Gastroesophageal sphincter (tissue), 4 donors: ENCODE measurements at regions not wholly inside any gene's neighbourhood (a gene's known extent, or its start where the extent isn't known, plus 50 kb on each side); places are given as distances from the start of the nearest gene placed in this dataset.

Experiments used
- ATAC-seq: fragments of 150-250 bp; one replicate; pipeline ENCODE4 v1.9.1; 2016; ENCODE audit warnings: mild to moderate bottlenecking, moderate library complexity
- H3K27ac ChIP-seq, 4 donors: fragments of 200-600 bp; sonication (generic) in 3 of 4; 1 replicate in 3 of 4; 2 replicates in 1 of 4; pipeline ENCODE4 v1.5.1; 2016 to 2019
- H3K27me3 ChIP-seq: fragments of 200-600 bp; sonication (generic); one replicate; pipeline ENCODE4 v1.5.1; 2019
- H3K36me3 ChIP-seq, 2 donors: fragments of 200-600 bp; sonication (generic); one replicate each; pipeline ENCODE4 v1.5.1; 2019; ENCODE audit warnings: control low read depth in 1 of 2
- H3K4me1 ChIP-seq, 3 donors: fragments of 200-600 bp; sonication (generic); 1 replicate in 2 of 3; 2 replicates in 1 of 3; pipeline ENCODE4 v1.5.1; 2016 to 2019; ENCODE audit warnings: control low read depth in 2 of 3
- H3K4me3 ChIP-seq, 2 donors: fragments of 200-600 bp; sonication (generic); one replicate each; pipeline ENCODE4 v1.5.1; 2019; ENCODE audit warnings: mild to moderate bottlenecking in 1 of 2, moderate library complexity in 1 of 2
- H3K9me3 ChIP-seq, 3 donors: fragments of 200-600 bp; sonication (generic); one replicate each; pipeline ENCODE4 v1.5.1; 2017 to 2019; ENCODE audit warnings: control low read depth in 2 of 3
- EP300 ChIP-seq: sonication (generic); formaldehyde crosslinking; IDR thresholded peaks from one replicate; pipeline ENCODE4 v1.6.1; 2017; ENCODE audit warnings: antibody characterized with exemption, mild to moderate bottlenecking
- POLR2A ChIP-seq, 2 donors: fragments of 450-650 bp; IDR thresholded peaks; one replicate each; pipeline ENCODE4 v1.6.1; 2017; ENCODE audit warnings: antibody characterized with exemption in 2 of 2, mild to moderate bottlenecking in 2 of 2, moderate library complexity in 1 of 2
- POLR2AphosphoS5 ChIP-seq: sonication (generic); formaldehyde crosslinking; IDR thresholded peaks from one replicate; pipeline ENCODE4 v1.6.1; 2017; ENCODE audit warnings: antibody characterized with exemption
- WGBS, 2 donors: methylation state at CpG; one replicate each; pipeline ENCODE4 v1.1.5; 2018; ENCODE audit warnings: low coverage in 1 of 2; 5-methylcytosine and 5-hydroxymethylcytosine counted together
- TF ChIP-seq, protein P1 (sequence below), 4 experiments: fragments of 200-600 bp in 2 of 4; fragments of 450-650 bp in 2 of 4; sonication (generic) in 1 of 4; IDR thresholded peaks; one replicate each; pipeline ENCODE4 v1.5.1; 2017 to 2019; ENCODE audit warnings: antibody characterized with exemption in 4 of 4, mild to moderate bottlenecking in 2 of 4, moderate library complexity in 2 of 4

DNA sequence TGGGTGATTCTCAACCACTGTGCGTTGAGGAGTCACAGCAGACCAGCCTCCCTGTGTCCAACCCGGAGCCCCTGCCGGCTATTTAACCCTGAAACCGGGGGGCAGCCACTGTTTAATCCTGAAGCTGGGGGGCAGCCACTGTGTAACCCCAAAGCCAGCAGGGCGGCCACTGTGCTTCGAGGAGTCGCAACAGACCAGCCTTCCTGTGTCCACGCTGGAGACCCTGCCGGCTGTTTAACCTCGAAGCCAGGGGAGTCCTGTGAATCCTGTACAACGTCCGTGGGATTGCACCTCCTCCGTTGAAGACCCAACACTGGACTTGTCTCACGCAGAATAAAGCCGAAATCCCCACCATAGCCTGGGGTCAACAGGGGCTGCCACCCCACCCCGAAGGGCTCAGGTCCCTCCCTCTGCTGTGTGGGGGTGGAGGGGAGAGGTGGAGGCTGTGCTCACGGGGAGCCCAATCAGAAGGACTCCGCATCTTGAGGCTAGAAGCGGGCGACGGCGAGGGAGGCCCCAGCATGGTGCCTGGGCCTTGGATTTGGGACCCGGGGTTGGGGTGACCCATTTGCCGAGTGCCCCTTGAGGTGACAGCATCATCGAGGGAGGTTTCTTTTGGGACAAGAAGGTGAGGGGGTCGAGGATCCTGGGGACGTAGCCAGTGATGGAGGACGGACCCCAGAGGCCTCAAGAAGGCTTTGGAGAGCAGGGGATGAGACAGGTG lies 94.9 kb downstream of the ADRA2C start:
- no peaks in the 10 kb centered on the region for H3K36me3 ChIP-seq
- no peaks in the 10 kb centered on the region for H3K9me3 ChIP-seq
- H3K4me3 ChIP-seq = no peak overlapping the region
- no peaks in the 10 kb centered on the region for H3K4me1 ChIP-seq
- 77 to 89% methylated on average over 8 to 11 of the region's 28 CpGs for WGBS, 2 donors
- TF ChIP-seq EP300 (no peak), POLR2A (IDR thresholded peaks at IDR 0.05) (no peak), POLR2AphosphoS5 (no peak)
- TF ChIP-seq, protein P1, sequence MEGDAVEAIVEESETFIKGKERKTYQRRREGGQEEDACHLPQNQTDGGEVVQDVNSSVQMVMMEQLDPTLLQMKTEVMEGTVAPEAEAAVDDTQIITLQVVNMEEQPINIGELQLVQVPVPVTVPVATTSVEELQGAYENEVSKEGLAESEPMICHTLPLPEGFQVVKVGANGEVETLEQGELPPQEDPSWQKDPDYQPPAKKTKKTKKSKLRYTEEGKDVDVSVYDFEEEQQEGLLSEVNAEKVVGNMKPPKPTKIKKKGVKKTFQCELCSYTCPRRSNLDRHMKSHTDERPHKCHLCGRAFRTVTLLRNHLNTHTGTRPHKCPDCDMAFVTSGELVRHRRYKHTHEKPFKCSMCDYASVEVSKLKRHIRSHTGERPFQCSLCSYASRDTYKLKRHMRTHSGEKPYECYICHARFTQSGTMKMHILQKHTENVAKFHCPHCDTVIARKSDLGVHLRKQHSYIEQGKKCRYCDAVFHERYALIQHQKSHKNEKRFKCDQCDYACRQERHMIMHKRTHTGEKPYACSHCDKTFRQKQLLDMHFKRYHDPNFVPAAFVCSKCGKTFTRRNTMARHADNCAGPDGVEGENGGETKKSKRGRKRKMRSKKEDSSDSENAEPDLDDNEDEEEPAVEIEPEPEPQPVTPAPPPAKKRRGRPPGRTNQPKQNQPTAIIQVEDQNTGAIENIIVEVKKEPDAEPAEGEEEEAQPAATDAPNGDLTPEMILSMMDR (IDR thresholded peaks at IDR 0.05) = no peak
- peaks cover 87% of the 10 kb centered on the region for H3K27me3 ChIP-seq
- no peak overlapping the region for H3K27ac ChIP-seq
- no peak for ATAC-seq

DNA sequence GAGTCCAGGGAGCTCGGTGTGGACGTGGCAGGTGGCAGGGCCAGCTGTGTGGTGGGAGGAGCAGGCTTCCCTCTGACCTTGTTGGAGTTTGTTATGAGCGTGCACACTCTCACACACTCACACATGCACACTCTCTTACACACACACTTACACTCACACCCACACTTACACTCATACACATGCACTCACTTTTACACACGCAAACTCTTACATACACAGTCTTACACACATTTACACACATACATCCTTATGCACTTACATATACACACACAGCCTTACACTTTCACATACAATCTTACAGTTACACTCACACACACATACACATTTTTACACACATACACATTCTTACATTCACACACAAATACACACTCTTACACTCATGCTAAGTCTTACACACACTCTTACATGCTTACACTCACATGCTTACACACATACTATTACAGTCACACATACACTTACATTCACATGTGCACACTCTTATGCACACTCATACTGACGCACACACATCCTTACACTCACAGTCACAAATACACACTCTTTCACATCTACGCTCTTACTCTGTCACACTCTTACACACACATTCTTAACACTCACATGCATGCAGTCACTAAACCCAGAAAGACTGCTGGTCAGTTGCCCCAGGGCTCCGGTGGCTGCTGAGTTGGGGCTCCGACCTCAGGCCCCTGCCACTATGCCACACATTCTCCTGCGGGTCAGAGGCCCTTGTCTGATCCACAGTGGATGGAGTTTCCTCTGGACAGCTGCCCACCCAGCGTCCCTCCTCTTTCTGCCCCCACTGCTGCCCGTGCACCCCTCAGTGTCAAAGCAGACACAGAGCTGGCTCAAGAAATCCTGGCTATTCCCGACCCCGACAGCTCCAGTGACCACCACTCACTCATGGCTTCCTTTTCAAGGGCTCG lies 95.8 kb downstream of the ADRA2C start:
- Histone ChIP-seq H3K4me1 (no peaks in the 10 kb centered on the region), H3K4me3 (no peak overlapping the region), H3K36me3 (no peaks in the 10 kb centered on the region), H3K27me3 (peaks cover 96% of the 10 kb centered on the region), H3K9me3 (no peaks in the 10 kb centered on the region), H3K27ac (no peak overlapping the region)
- ATAC-seq = no peak
- 69 to 84% methylated on average over 5 to 9 of the region's 14 CpGs for WGBS, 2 donors
- TF ChIP-seq POLR2A (IDR thresholded peaks at IDR 0.05) (no peak), EP300 (no peak), POLR2AphosphoS5 (no peak)
- TF ChIP-seq, protein P1 (IDR thresholded peaks at IDR 0.05) = no peak

DNA sequence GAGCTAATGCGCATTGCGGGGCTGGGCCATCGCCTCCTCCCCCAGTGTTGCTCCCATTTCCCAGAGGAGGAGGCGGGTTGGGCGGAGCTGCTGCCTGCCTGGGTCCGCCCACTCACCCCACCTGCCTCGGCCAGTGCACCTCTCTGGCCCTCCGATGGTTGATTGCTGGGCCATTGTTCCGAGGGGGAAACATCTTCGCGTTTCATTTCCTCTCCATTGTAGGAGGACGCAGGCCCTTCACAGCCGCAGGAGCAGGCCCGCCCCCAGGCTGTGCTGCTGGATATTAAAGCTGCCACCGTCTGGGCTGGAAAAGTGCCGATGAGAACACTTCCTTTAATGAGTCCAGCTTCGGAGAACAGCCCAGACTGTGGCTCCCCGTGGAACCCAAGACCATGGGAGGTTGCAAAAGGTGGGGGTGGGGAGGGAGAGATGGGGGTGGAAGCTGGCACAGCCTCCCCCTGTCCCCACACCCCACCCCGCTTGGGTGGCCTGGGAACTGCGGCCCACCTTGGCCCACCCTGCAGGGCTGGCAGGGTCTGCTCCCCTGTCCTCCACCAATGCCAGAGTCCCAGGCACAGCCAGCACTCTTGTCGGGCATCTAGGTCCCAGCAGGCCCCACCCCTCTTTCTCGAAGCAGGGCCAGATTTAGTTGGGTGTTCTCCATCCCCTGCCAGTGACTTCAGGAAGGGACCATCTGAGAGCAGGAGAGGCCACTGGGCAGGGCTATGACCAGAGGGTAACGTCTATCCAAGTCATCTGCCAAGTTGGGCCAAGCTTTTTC lies 96.6 kb downstream of the ADRA2C start:
- H3K36me3 ChIP-seq = no peaks in the 10 kb centered on the region
- no CpG with 5 or more reads among the region's 23 CpGs for WGBS, 2 donors
- H3K4me3 ChIP-seq = no peak overlapping the region
- ATAC-seq = peak; percentile 56
- no peaks in the 10 kb centered on the region for H3K9me3 ChIP-seq
- no peaks in the 10 kb centered on the region for H3K4me1 ChIP-seq
- H3K27ac ChIP-seq = peak overlapping the region in 1 of 4 donors; percentile 40
- TF ChIP-seq, protein P1 (IDR thresholded peaks at IDR 0.05) = no peak
- no peak for TF ChIP-seq POLR2A (IDR thresholded peaks at IDR 0.05)
- TF ChIP-seq EP300 = no peak
- no peak for TF ChIP-seq POLR2AphosphoS5
- peaks cover 100% of the 10 kb centered on the region for H3K27me3 ChIP-seq

DNA sequence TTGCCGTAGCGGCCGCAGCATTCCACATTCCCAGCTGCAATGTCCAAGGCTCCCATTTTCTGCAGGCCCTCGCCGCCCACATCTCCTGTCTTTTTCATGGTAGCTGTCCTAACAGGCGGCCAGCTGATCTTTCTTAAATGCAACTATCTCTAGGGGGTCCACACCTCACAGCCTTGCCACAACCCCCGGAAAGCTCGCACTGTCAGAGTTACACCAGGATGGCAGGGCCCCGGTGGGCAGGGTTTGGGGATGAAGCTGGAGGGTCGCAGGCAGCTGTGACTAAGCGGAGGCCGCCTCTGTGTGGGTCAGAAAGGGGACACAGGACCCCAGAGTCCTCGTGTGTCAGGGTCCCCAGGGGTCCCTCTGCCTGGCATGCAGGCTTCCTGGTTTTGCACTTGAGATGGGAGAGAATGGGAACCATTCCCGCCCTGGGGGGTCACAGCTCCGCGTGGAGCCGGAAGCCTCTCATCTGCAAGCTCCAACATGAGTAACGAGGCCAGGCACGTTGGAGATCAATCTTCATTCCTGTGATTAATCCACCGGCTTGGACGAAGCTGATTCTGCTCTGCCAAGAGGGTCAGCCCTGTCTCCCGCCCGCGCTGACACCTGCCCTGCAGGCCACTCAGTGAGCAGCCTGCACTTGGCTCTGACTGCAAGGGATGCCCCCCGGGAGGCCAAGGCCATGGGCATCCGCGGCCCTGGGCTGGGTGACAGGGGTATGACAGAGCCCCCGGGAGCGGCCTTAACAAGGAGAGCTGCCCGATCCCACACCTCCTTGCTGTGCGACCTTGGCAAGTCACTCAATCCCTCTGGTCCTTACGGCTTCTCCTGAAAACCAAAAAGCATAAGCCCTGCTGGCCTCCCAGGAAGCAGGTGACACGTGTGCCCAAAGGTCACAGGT lies 97.9 kb downstream of the ADRA2C start:
- H3K27me3 ChIP-seq = peaks cover 100% of the 10 kb centered on the region
- 71% methylated on average over 14 of the region's 33 CpGs; no CpG with 5 or more reads in 1 of the 2 donors for whole genome bisulfite sequencing, 2 donors

More for the DNA sequence above, 97.9 kb downstream of the ADRA2C start:
- no peak overlapping the region for H3K4me3 ChIP-seq
- no peak for ATAC-seq
- no peaks in the 10 kb centered on the region for H3K36me3 ChIP-seq
- H3K27ac ChIP-seq = no peak overlapping the region
- TF ChIP-seq EP300 = no peak
- TF ChIP-seq, protein P1 (IDR thresholded peaks at IDR 0.05) = no peak
- no peaks in the 10 kb centered on the region for H3K4me1 ChIP-seq
- H3K9me3 ChIP-seq = no peaks in the 10 kb centered on the region
